Glomerular endothelial cell (primary cell): ENCODE measurements at regions not wholly inside any gene's neighbourhood (a gene's known extent, or its start where the extent isn't known, plus 50 kb on each side); places are given as distances from the start of the nearest gene placed in this dataset.

Experiments
- DNase-seq: peaks from one replicate; pipeline ENCODE4 v3.0.0-alpha.2; 2011; ENCODE audit warnings: low read depth, low spot score; ENCODE audit errors: extremely low read depth

GRCh38 chr4:123832173-123833026 is 435.8 kb downstream of the SPRY1 start:
- peak; percentile 72 for DNase-seq

GRCh38 chr4:123833171-123833643 is 436.6 kb downstream of the SPRY1 start:
- no peak for DNase-seq

GRCh38 chr4:123835831-123836590 is 439.4 kb downstream of the SPRY1 start:
- no peak for DNase-seq

- DNase-seq, result no peak
Measured at GRCh38 chr4:123836851-123837595, 440.4 kb downstream of the SPRY1 start.

- no peak for DNase-seq
Measured at GRCh38 chr4:123838474-123838873, 441.9 kb downstream of the SPRY1 start.

GRCh38 chr4:123840197-123840596 is 443.6 kb downstream of the SPRY1 start:
- DNase-seq, result no peak

- no peak for DNase-seq
Measured at GRCh38 chr4:123841447-123842121, 445.0 kb downstream of the SPRY1 start.

- DNase-seq, result no peak
Measured at GRCh38 chr4:123843137-123843536, 446.5 kb downstream of the SPRY1 start.

- DNase-seq, result no peak
Measured at GRCh38 chr4:123844374-123844773, 447.8 kb downstream of the SPRY1 start.

- no peak for DNase-seq
Measured at GRCh38 chr4:123846092-123846491, 449.5 kb downstream of the SPRY1 start.

- DNase-seq, result no peak
Measured at GRCh38 chr4:123846561-123846960, 450.0 kb downstream of the SPRY1 start.

GRCh38 chr4:123848606-123849005 is 452.0 kb downstream of the SPRY1 start:
- DNase-seq, result no peak

- no peak for DNase-seq
Measured at GRCh38 chr4:123849495-123849894, 452.9 kb downstream of the SPRY1 start.

- DNase-seq, result no peak
Measured at GRCh38 chr4:123851521-123851920, 454.9 kb downstream of the SPRY1 start.

- DNase-seq, result no peak
Measured at GRCh38 chr4:123853651-123854050, 457.1 kb downstream of the SPRY1 start.

- DNase-seq, result peak; percentile 63
Measured at GRCh38 chr4:123856689-123857545, 460.3 kb downstream of the SPRY1 start.

- DNase-seq, result no peak
Measured at GRCh38 chr4:123858465-123858864, 461.9 kb downstream of the SPRY1 start.

GRCh38 chr4:123862812-123863211 is 466.2 kb downstream of the SPRY1 start:
- no peak for DNase-seq

- no peak for DNase-seq
Measured at GRCh38 chr4:123866796-123867195, 470.2 kb downstream of the SPRY1 start.
